Fibroblast of mammary gland (primary cell): ENCODE measurements at regions not wholly inside any gene's neighbourhood (a gene's known extent, or its start where the extent isn't known, plus 50 kb on each side); places are given as distances from the start of the nearest gene placed in this dataset.

ENCODE experiments used
- DNase-seq: peaks from one replicate; pipeline ENCODE4 v3.0.0-alpha.2; 2010; ENCODE audit warnings: low read depth
- H3K4me3 ChIP-seq: 2 replicates; pipeline ENCODE4 v1.5.1; 2011; ENCODE audit warnings: low read depth, mild to moderate bottlenecking, low read length, moderate library complexity; ENCODE audit not compliant: control insufficient read depth
- TF ChIP-seq, protein P1 (sequence below): conservative IDR thresholded peaks from 2 replicates; pipeline ENCODE4 v1.5.1; 2011; ENCODE audit warnings: low read depth, low read length, inconsistent platforms; ENCODE audit not compliant: control insufficient read depth, insufficient read depth

DNA sequence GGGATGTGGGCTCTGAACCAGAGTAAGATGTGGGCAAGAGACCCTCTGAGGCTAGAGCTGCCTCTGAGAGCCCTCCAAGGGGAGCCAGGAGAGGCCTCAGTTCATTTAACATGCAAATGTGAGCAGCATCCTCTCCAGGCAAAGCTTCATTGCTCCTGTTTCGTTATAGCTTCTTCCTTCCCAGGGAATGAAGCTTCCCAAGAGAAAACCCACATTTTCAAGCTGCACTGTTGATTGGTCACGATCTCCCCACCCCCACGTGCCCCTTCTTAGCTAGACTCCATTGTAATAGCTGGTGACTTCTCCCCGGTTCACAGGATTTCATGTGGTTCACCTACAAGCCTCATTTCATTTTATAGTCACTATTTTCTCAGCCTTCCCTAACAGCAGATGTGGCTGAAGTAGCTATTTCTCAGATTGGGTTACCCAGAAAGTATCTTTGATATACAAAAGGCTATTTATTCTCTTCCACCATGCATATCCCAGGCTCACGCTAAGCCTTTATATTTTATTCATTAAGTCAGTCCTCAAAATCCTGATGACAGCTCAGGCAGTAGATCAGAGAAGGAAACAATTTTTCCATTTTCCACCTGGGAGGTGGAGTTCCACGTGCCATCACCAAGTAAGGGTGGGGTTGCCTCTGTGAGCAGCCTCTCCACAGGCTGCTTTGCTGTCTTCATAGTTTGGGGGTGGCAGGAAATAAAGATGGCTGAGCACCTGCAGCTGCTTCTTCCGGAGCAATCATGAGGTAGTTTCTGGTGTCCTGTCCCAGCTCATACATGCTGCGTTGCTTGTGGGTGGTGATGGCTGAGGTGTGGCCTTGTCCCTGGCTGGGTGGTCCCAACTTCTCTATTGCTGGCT lies 178.3 kb upstream of the RAB4A start:
- no peak overlapping the region for H3K4me3 ChIP-seq
- no peak for DNase-seq
- TF ChIP-seq, protein P1, sequence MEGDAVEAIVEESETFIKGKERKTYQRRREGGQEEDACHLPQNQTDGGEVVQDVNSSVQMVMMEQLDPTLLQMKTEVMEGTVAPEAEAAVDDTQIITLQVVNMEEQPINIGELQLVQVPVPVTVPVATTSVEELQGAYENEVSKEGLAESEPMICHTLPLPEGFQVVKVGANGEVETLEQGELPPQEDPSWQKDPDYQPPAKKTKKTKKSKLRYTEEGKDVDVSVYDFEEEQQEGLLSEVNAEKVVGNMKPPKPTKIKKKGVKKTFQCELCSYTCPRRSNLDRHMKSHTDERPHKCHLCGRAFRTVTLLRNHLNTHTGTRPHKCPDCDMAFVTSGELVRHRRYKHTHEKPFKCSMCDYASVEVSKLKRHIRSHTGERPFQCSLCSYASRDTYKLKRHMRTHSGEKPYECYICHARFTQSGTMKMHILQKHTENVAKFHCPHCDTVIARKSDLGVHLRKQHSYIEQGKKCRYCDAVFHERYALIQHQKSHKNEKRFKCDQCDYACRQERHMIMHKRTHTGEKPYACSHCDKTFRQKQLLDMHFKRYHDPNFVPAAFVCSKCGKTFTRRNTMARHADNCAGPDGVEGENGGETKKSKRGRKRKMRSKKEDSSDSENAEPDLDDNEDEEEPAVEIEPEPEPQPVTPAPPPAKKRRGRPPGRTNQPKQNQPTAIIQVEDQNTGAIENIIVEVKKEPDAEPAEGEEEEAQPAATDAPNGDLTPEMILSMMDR: no peak

GRCh38 chr1:229093238-229093540 lies 177.7 kb upstream of the RAB4A start:
- H3K4me3 ChIP-seq: no peak overlapping the region
- DNase-seq: no peak
- TF ChIP-seq, protein P1: no peak

DNA sequence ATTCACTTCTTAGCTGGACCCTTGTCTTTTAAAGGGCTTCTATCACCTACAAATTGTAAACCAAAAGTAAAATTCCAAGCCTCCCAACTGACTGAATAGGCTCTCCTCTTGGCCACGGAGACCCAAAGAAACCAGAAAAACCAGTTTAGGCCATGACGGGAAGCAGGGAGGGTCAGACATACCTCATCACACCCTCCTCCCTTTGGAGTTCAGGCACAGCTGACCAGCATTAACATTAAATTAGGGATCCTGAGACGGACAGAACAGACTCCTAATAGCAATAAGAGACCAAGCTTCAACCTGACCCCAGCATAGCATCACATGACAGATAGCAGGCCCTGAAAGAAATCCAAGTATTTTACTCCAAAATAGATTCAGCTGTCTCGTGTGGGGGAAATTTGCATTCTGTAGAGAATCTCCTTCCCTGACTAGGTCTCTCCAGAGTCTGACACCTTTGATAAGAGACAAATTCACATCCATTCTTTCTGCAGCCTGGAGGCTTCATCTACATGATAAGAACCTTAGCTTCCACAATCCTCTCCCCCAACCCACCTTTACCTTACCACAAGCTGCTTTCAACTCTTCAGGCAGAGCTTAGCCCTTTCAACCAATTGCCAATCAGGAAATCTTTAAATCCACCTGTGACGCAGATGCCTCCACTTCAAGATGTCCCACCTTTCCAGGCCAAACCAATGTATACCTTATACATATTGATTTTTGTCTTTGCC lies 177.1 kb upstream of the RAB4A start:
- TF ChIP-seq, protein P1: no peak
- no peak overlapping the region for H3K4me3 ChIP-seq
- no peak for DNase-seq

- DNase-seq: peak; percentile 53
- H3K4me3 ChIP-seq: no peak overlapping the region
- TF ChIP-seq, protein P1: no peak
Measured at GRCh38 chr1:229094476-229095311, 176.2 kb upstream of the RAB4A start.

GRCh38 chr1:229095325-229095724 lies 175.6 kb upstream of the RAB4A start:
- no peak for DNase-seq
- no peak overlapping the region for H3K4me3 ChIP-seq
- TF ChIP-seq, protein P1: no peak

- DNase-seq: no peak
- TF ChIP-seq, protein P1: no peak
- H3K4me3 ChIP-seq: no peak overlapping the region
Measured at GRCh38 chr1:229097356-229097755, 173.6 kb upstream of the RAB4A start.
